HG02938 (cell line): ENCODE measurements at regions not wholly inside any gene's neighbourhood (a gene's known extent, or its start where the extent isn't known, plus 50 kb on each side); places are given as distances from the start of the nearest gene placed in this dataset.

Experiments used
- ATAC-seq: cut with Tn5 transposase; IDR thresholded peaks from one replicate; pipeline ENCODE4 v1.9.1; 2021; ENCODE audit warnings: mild to moderate bottlenecking, moderate library complexity; ENCODE audit not compliant: unreplicated experiment

DNA sequence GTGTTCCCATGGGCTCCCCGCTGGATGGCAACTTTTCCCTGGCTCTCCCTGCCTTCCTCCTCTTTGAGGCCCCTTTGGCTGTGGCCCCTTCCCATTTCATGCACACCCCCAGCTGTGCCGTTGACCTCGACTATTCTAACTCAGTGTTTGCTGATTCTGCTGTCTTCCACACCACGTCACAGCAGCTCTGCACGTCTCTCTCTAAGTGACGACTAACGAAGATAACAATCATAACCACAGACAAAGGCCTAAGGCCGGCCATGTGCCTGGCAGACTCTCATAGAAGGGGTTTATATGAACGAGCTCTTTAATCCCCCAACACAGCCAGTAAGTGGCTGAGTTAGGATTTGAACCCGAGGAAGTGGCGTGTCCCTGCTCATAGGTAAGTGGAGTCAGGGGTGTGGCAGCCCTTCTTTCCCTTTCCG, 151.5 kb upstream of the SHH start:
- ATAC-seq = no peak

DNA sequence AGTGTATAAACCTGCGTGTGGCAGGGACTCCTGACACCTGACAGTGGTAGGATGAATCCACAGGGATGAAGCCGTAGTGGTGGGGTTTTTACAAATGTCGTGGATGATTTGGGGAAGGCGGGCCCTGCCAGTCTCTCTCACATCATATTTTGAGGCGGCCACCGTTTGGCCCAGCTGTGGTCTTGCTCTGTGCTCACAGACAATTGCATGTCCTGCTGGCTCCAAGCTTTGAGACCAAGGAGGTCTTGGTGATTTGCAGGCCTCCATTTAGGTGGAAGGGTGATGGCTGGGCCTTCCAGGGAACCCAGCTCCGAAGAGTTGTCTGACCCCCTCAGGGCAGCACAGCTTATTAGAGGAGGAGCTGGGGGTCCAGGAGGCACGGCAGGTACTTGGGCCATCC, 151.1 kb upstream of the SHH start:
- no peak for ATAC-seq

- no peak for ATAC-seq
Observed at GRCh38 chr7:155962968-155963300, 150.7 kb upstream of the SHH start.

DNA sequence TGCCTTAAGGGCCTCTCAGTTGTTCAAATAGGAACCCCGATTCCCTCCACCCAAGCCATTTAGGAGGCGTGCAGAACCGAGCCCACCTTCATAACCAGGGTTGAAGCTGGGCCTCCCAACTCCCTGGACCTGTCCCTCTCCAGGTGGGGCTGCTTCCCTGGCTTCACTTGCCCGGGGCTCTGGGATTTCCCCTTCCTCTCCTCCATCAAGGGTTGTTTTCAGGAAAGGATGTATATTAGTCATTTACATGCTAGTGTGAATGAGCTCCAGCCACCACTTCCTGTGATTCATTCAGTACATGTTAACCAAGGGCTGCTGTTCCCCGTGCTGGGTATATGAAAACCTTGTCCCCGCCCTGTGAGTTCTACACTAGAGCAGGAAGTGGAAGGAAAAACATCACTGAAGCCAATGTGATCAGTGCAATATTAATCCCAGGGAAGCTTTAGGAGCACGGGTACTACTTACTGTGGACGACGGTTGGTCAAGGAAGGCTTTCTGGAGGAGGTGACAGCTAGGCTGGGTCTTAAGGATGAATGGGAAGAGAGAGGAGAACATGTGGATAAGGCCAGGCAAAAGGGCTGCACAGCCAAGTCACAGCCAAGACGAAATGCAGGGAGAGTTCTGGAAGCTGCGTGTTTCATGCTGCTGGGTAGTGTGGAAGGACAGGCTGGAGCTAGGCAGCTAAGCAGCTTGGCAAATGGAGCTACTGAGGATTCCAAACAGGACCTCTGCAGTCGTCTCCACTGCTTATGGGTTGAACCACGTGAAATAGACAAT, 150.1 kb upstream of the SHH start:
- ATAC-seq = no peak

GRCh38 chr7:155961241-155962190, 149.3 kb upstream of the SHH start:
- ATAC-seq = no peak

- no peak for ATAC-seq
Observed at GRCh38 chr7:155959894-155960293, 147.6 kb upstream of the SHH start.

DNA sequence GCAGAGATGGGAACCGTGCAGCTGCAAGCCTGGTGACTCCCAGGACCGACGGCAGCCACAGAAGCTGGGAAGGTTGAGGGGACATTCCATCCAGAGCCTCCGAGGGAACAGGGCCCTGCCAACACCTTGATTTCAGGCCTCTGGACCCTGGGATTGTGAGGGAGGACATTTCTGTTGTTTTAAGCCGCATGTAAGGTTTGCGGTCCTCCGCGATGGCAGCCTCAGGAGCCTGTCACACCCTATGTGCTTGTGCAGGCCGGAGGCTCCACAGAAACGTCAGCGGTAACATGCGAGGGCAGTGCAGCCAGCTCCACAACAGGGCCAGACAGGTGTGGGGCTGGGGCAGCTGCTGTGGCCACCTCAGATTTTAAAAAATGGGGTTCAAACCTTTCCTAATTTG, 144.7 kb upstream of the SHH start:
- ATAC-seq = no peak

GRCh38 chr7:155955367-155955635, 143.0 kb upstream of the SHH start:
- no peak for ATAC-seq

GRCh38 chr7:155954550-155955366, 142.5 kb upstream of the SHH start:
- ATAC-seq = no peak

DNA sequence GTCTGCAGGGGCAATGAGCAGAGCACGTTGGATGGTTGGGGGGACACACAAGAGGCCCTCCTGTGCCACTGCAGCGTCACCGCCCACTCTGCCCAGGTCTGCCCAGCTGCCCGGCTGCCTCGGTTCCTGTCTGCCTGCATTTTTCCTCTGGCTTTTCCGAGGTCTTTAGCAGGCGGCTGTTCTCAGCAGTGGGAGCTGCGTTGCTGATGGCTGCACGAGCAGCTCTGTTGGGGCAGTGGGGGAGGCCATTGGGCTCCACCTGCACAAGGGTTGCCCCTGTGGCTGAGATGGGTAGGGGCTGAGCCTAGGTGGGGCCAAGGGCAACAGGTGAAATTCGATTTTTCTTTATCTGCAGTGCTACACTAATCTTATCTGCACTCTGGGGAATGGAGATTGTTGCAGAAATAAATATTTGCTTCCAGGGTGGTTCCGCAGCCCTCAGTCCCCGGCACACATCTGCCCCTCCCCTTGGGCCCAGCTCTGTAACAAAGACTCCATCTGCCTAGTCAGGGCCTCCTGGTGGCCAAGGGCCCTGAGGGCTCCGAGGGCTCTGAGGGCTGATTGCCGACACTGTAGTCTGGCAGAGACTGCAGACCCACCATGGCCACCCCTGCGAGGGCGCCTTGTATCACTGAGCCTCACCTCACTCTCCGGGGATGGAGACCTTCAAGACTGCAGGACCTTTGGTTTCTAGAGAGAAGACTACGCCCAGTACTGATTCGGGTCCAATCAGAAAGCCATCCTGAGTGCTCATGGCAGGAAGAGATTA, 141.7 kb upstream of the SHH start:
- no peak for ATAC-seq

DNA sequence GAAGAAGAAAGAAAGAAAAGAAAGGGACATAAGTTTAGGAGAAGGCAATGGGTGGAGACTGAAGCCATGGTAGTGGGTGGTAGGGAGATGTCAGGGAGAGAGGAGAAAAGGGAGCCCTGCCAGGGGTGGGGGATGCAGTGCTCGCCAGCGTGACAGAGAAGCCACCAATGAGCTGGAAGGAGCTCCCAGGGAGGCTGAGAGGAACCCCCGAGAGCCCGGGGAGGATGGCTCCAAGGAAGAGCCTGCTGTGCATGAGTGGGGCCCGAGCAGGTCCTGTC, 141.2 kb upstream of the SHH start:
- no peak for ATAC-seq

- ATAC-seq = no peak
Observed at GRCh38 chr7:155951554-155952158, 139.4 kb upstream of the SHH start.

GRCh38 chr7:155950898-155951553, 138.8 kb upstream of the SHH start:
- no peak for ATAC-seq

DNA sequence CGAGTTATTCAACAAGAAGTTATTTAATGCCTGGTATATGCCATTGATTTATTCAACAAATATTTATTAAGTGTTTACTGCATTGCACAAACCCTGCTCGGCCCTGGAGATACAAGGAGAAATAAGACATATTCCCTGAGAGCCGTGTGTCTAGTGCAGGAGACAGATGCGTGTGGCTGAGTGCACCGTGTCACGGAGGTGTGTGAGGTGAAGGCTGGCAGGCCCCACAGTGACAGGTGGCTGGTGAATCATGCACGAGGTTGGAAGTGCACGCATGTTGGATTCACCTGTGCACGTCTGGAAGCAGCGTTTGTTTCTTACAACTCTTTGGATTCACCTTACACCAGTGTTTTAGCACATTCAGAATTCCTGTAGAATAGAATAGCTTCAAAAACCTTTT, 136.6 kb upstream of the SHH start:
- ATAC-seq = no peak

DNA sequence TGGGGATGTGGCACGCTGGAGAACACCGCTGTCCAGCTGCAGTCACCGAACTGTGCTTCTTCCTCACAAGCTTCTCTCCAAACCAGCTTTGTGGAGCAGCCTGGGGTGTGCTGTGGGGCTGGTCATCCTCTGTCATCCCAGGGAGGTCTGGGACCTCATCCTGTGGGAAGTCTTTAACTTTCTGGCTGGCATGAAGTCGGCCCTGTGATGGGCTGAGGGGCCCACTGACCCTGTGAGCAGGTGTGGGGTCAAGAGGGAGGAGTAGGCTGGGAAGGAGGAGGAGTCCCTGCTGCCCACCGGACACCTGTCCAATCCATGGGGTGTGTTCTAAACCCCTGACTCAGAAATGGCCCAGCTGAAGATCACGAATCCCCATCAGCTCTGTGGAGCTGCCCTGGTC, 136.2 kb upstream of the SHH start:
- no peak for ATAC-seq

DNA sequence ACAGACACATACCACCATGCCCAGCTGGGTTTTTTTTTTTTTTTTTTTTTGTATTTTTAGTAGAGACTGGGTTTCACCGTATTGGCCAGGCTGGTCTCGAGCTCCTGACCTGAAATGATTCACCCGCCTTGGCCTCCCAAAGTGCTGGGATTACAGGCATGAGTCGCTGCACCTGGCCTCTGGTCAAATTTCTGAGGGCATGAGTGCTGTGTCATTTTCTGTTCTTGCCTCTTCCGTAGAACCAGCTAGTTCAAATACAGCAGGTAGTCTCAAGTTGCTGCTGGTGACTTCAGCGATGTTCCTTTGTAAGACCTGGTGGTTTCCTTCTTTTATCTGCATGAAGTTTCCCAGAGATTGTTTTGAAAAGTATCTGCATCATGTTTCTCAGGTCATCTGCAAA, 134.8 kb upstream of the SHH start:
- no peak for ATAC-seq

DNA sequence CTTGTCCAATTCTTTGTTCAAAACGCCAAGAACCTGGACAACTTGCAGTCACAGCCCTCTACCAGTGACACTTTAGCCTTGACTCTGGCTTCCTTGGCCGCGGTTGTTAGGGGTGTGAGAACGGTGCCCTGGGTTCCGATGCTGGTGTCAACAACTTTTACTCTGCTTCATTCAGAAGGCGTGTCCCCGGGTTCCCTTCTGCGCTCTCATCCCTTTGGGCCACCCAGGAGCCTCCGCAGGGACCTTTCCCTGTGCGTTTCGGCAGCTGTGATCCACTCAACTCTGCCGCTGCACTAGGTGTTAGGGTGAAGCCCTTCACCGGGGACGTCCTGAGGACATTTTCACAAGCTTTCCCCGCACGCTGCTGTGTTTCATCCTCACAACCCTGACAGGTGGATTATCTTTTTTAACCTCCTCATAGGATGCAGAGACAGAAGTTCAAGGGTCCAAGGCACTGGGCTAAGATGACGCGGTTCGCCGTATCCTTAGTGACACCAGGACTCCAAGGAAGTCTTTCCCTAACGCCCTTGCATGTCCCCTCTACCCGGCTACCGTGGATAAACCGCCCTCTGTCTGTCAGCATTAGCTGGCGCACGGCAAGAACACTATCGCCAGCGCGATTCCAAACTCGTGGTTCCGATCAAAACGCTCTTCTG, 133.5 kb upstream of the SHH start:
- ATAC-seq = no peak

DNA sequence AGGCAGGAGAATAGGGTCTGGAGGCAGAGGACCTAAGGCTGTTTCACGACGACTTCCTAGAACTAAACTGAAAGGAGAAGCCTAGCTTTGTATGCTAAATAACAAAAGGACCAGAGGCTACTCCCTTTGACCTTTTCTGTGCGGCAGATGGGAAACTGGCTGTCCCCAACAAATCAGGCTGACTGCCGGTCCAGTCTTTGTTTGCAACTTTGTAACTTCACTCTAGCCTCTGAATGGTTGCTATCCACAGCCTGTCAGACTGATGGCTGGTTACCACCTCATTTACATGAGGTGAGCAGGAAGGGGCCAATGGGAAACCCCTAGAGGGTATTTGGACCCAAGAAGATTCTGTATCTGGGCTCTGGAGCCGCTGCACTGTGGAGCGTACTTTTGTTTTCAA, 132.6 kb upstream of the SHH start:
- no peak for ATAC-seq

GRCh38 chr7:155943251-155943899, 131.1 kb upstream of the SHH start:
- ATAC-seq = no peak
